ENCODE measurements at regions not wholly inside any gene's neighbourhood (a gene's known extent, or its start where the extent isn't known, plus 50 kb on each side); places are given as distances from the start of the nearest gene placed in this dataset.

DNA sequence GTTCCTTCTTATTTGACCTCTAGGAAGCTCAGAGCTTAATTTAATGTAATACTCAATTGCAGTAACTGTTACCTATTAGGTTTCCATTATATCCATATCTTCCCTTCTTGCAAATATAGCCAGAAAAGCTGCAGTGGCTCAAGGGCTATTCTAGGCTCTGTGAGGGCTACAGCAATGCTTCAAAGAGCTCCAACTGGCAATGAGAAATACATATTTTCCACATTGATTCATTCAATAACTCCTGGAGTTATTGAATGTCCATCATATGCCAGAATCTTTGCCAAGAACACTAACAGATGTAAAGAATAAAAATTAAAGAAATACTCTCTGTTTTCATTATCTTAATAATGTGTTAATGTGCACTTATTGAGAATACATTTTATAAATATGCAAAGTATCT lies 396.9 kb upstream of the PAPPA start:
- Mint-ChIP-seq H3K9me3 (peaks cover 8% of the 10 kb centered on the region), H3K36me3 (ENCODE audit: low read depth) (no peaks in the 10 kb centered on the region), H3K4me1 (ENCODE audit: low read depth) (no peaks in the 10 kb centered on the region), H3K4me3 (no peak overlapping the region), H3K27me3 (peaks cover 4% of the 10 kb centered on the region), H3K27ac (no peak overlapping the region)

DNA sequence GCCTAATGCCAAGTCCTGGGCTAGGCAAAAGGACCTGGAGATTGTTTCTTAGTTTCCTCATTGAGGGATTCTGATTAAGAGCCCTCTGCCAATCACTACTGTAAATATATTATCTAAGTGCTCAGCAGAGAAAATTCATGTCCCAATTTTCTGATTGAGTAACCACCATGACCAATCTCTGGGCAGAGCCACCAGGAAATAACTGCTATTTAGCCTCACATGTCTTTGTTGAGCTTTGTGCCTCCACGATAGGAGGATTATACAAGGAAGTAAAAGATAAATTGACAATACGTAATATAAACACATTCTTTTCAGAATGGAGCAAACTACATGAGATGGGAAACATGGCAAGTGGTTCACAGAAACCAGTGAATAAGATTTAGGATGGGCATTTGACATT lies 396.1 kb upstream of the PAPPA start:
- no peak overlapping the region for H3K27ac Mint-ChIP-seq
- no peaks in the 10 kb centered on the region for H3K4me1 Mint-ChIP-seq (ENCODE audit: low read depth)
- no peaks in the 10 kb centered on the region for H3K36me3 Mint-ChIP-seq (ENCODE audit: low read depth)
- H3K9me3 Mint-ChIP-seq: peaks cover 8% of the 10 kb centered on the region
- H3K4me3 Mint-ChIP-seq: no peak overlapping the region
- peaks cover 4% of the 10 kb centered on the region for H3K27me3 Mint-ChIP-seq

- H3K4me3 Mint-ChIP-seq: no peak overlapping the region
Measured at GRCh38 chr9:115758441-115758840, 395.1 kb upstream of the PAPPA start.

DNA sequence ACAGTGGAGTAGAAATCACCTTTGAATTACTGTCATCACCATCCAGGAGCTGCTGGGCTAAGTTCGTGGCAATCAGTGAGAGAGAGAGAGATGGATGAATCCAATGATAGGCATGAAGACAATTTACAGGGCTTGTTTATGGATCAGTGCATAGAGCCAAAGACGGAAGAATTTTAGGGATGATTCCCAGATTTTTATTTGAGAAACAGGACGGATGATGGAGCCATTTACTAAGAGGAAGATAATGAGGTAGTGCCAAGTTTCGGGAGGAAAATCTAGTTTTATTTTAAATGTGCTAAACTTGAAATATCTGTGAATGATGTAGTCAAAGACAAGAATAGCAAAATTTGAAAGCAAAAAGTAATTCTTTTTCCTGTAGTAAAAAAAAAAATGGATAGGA lies 394.2 kb upstream of the PAPPA start:
- Mint-ChIP-seq H3K27ac (no peak overlapping the region), H3K36me3 (ENCODE audit: low read depth) (no peaks in the 10 kb centered on the region), H3K4me3 (no peak overlapping the region), H3K9me3 (peaks cover 8% of the 10 kb centered on the region), H3K4me1 (ENCODE audit: low read depth) (no peaks in the 10 kb centered on the region), H3K27me3 (peaks cover 4% of the 10 kb centered on the region)

More at GRCh38 chr9:115758441-115758840, 395.1 kb upstream of the PAPPA start:
- peaks cover 8% of the 10 kb centered on the region for H3K9me3 Mint-ChIP-seq
- H3K27ac Mint-ChIP-seq: no peak overlapping the region
- H3K27me3 Mint-ChIP-seq: peaks cover 4% of the 10 kb centered on the region
- no peaks in the 10 kb centered on the region for H3K36me3 Mint-ChIP-seq (ENCODE audit: low read depth)
- H3K4me1 Mint-ChIP-seq (ENCODE audit: low read depth): no peaks in the 10 kb centered on the region

DNA sequence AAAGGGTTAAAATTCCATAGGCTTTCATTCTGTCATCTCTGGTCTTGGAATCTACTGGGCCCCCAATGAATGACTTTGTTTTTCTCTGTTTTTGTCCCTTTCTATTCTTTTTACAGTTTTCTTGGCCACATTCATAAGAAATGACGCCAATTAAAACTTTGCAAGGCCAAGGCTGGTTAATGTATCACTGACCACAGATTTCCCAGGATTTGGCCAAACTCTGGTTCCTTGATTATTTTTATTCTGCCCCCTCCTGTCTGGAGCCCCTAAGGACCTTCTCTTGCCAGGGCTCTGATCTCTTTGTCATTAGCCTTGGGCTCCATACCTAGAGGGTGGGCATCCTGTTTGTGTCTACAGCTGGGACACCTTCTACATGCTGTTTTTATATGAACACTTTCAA lies 388.9 kb upstream of the PAPPA start:
- Mint-ChIP-seq H3K27me3 (no peaks in the 10 kb centered on the region), H3K36me3 (ENCODE audit: low read depth) (no peaks in the 10 kb centered on the region), H3K9me3 (peaks cover 9% of the 10 kb centered on the region), H3K4me3 (no peak overlapping the region), H3K4me1 (ENCODE audit: low read depth) (no peaks in the 10 kb centered on the region), H3K27ac (no peak overlapping the region)

GRCh38 chr9:115765060-115765459 lies 388.5 kb upstream of the PAPPA start:
- H3K27ac Mint-ChIP-seq: no peak overlapping the region
- no peaks in the 10 kb centered on the region for H3K27me3 Mint-ChIP-seq
- no peaks in the 10 kb centered on the region for H3K36me3 Mint-ChIP-seq (ENCODE audit: low read depth)
- no peaks in the 10 kb centered on the region for H3K4me1 Mint-ChIP-seq (ENCODE audit: low read depth)
- peaks cover 9% of the 10 kb centered on the region for H3K9me3 Mint-ChIP-seq
- H3K4me3 Mint-ChIP-seq: no peak overlapping the region

GRCh38 chr9:115766370-115766955 lies 387.1 kb upstream of the PAPPA start:
- Mint-ChIP-seq H3K36me3 (ENCODE audit: low read depth) (no peaks in the 10 kb centered on the region), H3K27me3 (no peaks in the 10 kb centered on the region), H3K4me3 (no peak overlapping the region), H3K4me1 (ENCODE audit: low read depth) (no peaks in the 10 kb centered on the region), H3K27ac (no peak overlapping the region), H3K9me3 (peaks cover 9% of the 10 kb centered on the region)

GRCh38 chr9:115770521-115770920 lies 383.1 kb upstream of the PAPPA start:
- Mint-ChIP-seq H3K4me1 (ENCODE audit: low read depth) (no peaks in the 10 kb centered on the region), H3K36me3 (ENCODE audit: low read depth) (no peaks in the 10 kb centered on the region), H3K27ac (no peak overlapping the region), H3K9me3 (peaks cover 9% of the 10 kb centered on the region), H3K4me3 (no peak overlapping the region), H3K27me3 (peaks cover 4% of the 10 kb centered on the region)

DNA sequence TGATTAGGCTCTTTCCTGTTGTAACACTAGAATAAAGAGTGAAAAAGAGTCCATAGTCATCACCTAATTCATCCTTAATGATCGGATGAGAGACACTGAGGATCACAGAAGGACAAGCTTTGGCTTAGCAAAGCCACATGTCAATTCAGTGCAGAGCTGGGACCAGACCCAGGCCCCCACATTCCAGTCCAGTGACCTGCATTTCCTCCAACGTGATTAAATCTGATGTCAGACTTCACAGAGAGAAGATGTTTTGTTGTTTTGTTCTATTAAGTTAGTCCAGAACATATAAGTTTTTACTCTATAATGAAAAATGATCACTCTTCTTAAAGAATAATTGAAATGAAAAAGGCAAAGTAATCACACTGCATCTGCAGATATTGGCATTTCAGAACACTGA lies 377.9 kb upstream of the PAPPA start:
- Mint-ChIP-seq H3K4me1 (ENCODE audit: low read depth) (no peaks in the 10 kb centered on the region), H3K4me3 (no peak overlapping the region), H3K27me3 (peaks cover 4% of the 10 kb centered on the region), H3K9me3 (peaks cover 6% of the 10 kb centered on the region), H3K36me3 (ENCODE audit: low read depth) (no peaks in the 10 kb centered on the region), H3K27ac (no peak overlapping the region)

DNA sequence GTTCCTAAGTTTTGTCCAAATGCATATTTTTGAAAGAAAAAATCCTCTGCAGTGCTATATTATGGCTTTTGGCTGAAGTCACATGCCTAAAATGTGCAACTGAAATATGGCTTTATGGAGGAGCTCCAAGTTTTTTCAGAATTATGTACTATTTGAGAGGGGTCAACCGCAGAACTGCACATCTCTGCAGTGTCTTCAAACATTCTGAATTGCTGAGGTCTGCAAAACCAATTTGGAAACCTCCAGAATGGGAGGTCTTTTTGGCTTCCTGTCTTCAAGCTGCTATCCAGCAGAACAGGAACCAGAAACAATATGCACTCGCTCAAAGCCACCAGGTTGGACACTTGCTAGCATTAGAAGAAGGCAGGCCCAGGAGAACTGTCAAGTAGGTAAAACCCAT lies 376.0 kb upstream of the PAPPA start:
- no peak overlapping the region for H3K4me3 Mint-ChIP-seq
- H3K9me3 Mint-ChIP-seq: peaks cover 9% of the 10 kb centered on the region
- no peaks in the 10 kb centered on the region for H3K36me3 Mint-ChIP-seq (ENCODE audit: low read depth)
- no peaks in the 10 kb centered on the region for H3K4me1 Mint-ChIP-seq (ENCODE audit: low read depth)
- H3K27ac Mint-ChIP-seq: no peak overlapping the region
- no peaks in the 10 kb centered on the region for H3K27me3 Mint-ChIP-seq

DNA sequence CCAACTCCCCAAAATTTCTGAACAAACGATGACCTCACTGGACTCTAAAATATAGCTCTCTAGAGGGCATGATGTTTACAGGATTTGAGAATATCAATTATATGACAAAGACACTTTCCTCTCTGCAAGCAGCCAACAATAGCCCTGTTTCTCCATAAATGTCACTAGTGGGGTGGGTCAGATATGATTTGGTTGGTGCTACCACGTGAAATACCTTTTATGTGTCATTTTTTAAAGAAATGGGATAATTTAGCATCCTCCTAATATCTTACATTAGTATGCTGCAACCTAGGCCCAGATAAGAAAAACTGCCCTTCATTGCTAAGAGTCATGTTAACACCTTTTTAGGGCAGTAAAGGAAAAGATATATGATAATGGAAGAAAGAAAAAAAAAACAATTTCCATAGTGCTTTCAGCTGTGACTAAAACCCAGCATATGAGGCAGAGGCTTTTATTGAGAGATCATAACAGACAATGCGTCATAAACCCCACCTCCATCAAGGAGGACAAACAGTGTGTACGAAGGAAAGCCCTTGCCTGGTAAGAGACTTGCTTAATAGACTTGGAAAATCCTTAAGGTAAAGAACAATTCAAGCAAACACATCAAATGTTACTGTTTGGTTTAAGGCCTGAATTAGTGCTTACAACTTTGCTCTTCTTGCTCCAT lies 372.4 kb upstream of the PAPPA start:
- Mint-ChIP-seq H3K27me3 (no peaks in the 10 kb centered on the region), H3K4me1 (ENCODE audit: low read depth) (no peaks in the 10 kb centered on the region), H3K9me3 (peaks cover 14% of the 10 kb centered on the region), H3K27ac (no peak overlapping the region), H3K4me3 (no peak overlapping the region), H3K36me3 (ENCODE audit: low read depth) (no peaks in the 10 kb centered on the region)

DNA sequence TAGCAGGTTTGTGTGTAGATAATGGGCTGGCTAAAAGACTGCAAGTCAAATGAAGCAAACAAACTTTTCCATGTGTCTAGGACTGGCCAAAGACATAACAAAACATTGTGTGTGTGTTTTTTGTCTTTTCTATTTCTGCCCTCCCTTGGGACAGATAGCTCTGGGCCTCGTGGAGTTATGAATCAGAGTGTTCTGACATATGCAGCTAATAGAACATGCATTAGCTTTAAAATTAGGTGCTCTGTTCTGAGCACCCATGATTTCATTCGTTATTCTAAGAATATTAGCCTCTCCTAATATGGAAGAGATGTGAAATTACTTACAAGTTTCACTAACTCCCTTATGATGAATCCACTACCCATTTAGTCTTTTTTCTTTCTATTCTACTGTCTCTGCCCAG lies 367.3 kb upstream of the PAPPA start:
- Mint-ChIP-seq H3K4me3 (no peak overlapping the region), H3K4me1 (ENCODE audit: low read depth) (no peaks in the 10 kb centered on the region), H3K27ac (no peak overlapping the region), H3K27me3 (no peaks in the 10 kb centered on the region), H3K9me3 (peaks cover 13% of the 10 kb centered on the region), H3K36me3 (ENCODE audit: low read depth) (no peaks in the 10 kb centered on the region)

DNA sequence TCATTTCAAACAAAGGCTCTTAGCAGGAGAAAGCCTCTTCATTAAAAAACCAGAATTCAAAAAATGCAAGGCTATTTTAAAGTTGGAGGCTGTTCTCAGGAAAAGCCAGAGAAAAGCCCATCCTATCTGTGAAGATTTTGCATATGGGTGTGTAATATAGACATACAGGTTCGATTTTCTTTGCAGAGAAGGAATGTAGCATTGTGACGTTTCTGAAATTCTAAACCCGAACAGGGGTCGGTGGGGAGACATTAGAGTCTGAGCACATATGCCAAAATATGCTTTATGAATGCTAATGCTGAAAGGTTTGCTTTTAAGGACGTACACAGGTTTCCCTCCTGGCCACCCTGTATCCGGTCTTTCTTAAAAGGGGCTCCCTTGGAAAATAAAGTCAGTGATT lies 363.1 kb upstream of the PAPPA start:
- no peaks in the 10 kb centered on the region for H3K27me3 Mint-ChIP-seq
- H3K9me3 Mint-ChIP-seq: peaks cover 12% of the 10 kb centered on the region
- no peak overlapping the region for H3K4me3 Mint-ChIP-seq
- no peaks in the 10 kb centered on the region for H3K4me1 Mint-ChIP-seq (ENCODE audit: low read depth)
- H3K36me3 Mint-ChIP-seq (ENCODE audit: low read depth): no peaks in the 10 kb centered on the region
- no peak overlapping the region for H3K27ac Mint-ChIP-seq

DNA sequence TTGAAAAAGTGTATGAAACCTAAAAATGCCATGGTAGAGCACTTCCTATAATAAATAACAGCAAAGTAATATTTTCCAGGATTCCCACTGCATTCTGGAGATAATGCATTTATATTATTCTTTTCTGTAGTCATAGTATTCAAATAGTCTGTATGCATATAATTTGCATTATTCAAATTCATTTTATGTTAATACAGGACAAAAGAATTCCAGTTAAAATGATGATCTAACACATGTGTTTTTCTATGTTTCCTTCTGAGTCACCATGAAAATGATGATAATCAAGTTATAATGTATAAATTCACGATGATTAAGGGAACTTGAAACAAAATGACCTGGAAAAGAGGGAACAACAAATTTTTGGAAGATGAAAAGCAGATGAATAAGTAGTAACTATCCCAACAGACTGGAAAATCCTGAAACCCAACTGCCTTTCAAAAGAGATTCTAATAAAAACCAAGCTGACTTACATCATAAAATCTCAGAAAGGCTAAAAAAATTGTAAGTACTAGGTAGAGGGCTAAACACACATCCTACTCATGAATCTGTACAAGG lies 358.6 kb upstream of the PAPPA start:
- Mint-ChIP-seq H3K27me3 (no peaks in the 10 kb centered on the region), H3K4me3 (no peak overlapping the region), H3K4me1 (ENCODE audit: low read depth) (no peaks in the 10 kb centered on the region), H3K36me3 (ENCODE audit: low read depth) (no peaks in the 10 kb centered on the region), H3K27ac (no peak overlapping the region), H3K9me3 (peaks cover 11% of the 10 kb centered on the region)

- Mint-ChIP-seq H3K36me3 (ENCODE audit: low read depth) (no peaks in the 10 kb centered on the region), H3K4me1 (ENCODE audit: low read depth) (no peaks in the 10 kb centered on the region), H3K9me3 (peaks cover 3% of the 10 kb centered on the region), H3K4me3 (no peak overlapping the region), H3K27ac (no peak overlapping the region), H3K27me3 (no peaks in the 10 kb centered on the region)
Measured at GRCh38 chr9:115799734-115800133, 353.9 kb upstream of the PAPPA start.

- Mint-ChIP-seq H3K4me3 (no peak overlapping the region), H3K27me3 (no peaks in the 10 kb centered on the region)
Measured at GRCh38 chr9:115804206-115804605, 349.4 kb upstream of the PAPPA start.

More at GRCh38 chr9:115804206-115804605, 349.4 kb upstream of the PAPPA start:
- Mint-ChIP-seq H3K4me1 (ENCODE audit: low read depth) (no peaks in the 10 kb centered on the region), H3K27ac (no peak overlapping the region), H3K36me3 (ENCODE audit: low read depth) (no peaks in the 10 kb centered on the region), H3K9me3 (no peaks in the 10 kb centered on the region)

Measured in stimulated activated naive CD8-positive, alpha-beta T cell treated with anti-CD3 and anti-CD28 coated beads, Interleukin-15, Interleukin-2, amounts not matched to agents 100 ng/mL and 50 ng/mL, for 24 hours (primary cell).